GM19468 (cell line): ENCODE measurements at regions not wholly inside any gene's neighbourhood (a gene's known extent, or its start where the extent isn't known, plus 50 kb on each side); places are given as distances from the start of the nearest gene placed in this dataset.

Experiments
- ATAC-seq: cut with Tn5 transposase; IDR thresholded peaks from one replicate; pipeline ENCODE4 v1.9.1; 2021; ENCODE audit warnings: mild to moderate bottlenecking, moderate library complexity, moderate number of reproducible peaks; ENCODE audit not compliant: unreplicated experiment; ENCODE audit errors: extremely low read depth

- ATAC-seq: no peak
Observed at GRCh38 chr2:147122944-147123343, 721.9 kb upstream of the ACVR2A start.

- no peak for ATAC-seq
Observed at GRCh38 chr2:147110962-147111361, 733.9 kb upstream of the ACVR2A start.

GRCh38 chr2:147110317-147110716, 734.5 kb upstream of the ACVR2A start:
- no peak for ATAC-seq

- no peak for ATAC-seq
Observed at GRCh38 chr2:147109291-147109690, 735.5 kb upstream of the ACVR2A start.

GRCh38 chr2:147108548-147108947, 736.3 kb upstream of the ACVR2A start:
- no peak for ATAC-seq

- ATAC-seq: no peak
Observed at GRCh38 chr2:147101941-147102790, 742.7 kb upstream of the ACVR2A start.

- ATAC-seq: no peak
Observed at GRCh38 chr2:147100406-147101035, 744.3 kb upstream of the ACVR2A start.

GRCh38 chr2:147099845-147100244, 745.0 kb upstream of the ACVR2A start:
- no peak for ATAC-seq

- ATAC-seq: no peak
Observed at GRCh38 chr2:147098940-147099339, 745.9 kb upstream of the ACVR2A start.

GRCh38 chr2:147097747-147098146, 747.1 kb upstream of the ACVR2A start:
- no peak for ATAC-seq

GRCh38 chr2:147096671-147097070, 748.2 kb upstream of the ACVR2A start:
- no peak for ATAC-seq

GRCh38 chr2:147095376-147095775, 749.5 kb upstream of the ACVR2A start:
- ATAC-seq: no peak

- ATAC-seq: no peak
Observed at GRCh38 chr2:147094077-147094476, 750.8 kb upstream of the ACVR2A start.

- no peak for ATAC-seq
Observed at GRCh38 chr2:147092266-147092665, 752.6 kb upstream of the ACVR2A start.

GRCh38 chr2:147091448-147091847, 753.4 kb upstream of the ACVR2A start:
- no peak for ATAC-seq

- no peak for ATAC-seq
Observed at GRCh38 chr2:147088871-147089270, 756.0 kb upstream of the ACVR2A start.

GRCh38 chr2:147086715-147087114, 758.1 kb upstream of the ACVR2A start:
- no peak for ATAC-seq

- no peak for ATAC-seq
Observed at GRCh38 chr2:147083664-147084063, 761.2 kb upstream of the ACVR2A start.

GRCh38 chr2:147082850-147083522, 761.8 kb upstream of the ACVR2A start:
- ATAC-seq: no peak

GRCh38 chr2:147081831-147082230, 763.0 kb upstream of the ACVR2A start:
- no peak for ATAC-seq

GRCh38 chr2:147076634-147077033, 768.2 kb upstream of the ACVR2A start:
- ATAC-seq: no peak
